Adrenal gland (tissue), 9 donors: ENCODE measurements at regions not wholly inside any gene's neighbourhood (a gene's known extent, or its start where the extent isn't known, plus 50 kb on each side); places are given as distances from the start of the nearest gene placed in this dataset.
A peak's percentile ranks its signal among the peaks of the same experiment; 100 is the strongest.

Experiments used
- DNase-seq, 7 donors: peaks; one replicate each; pipeline ENCODE4 v3.0.0-alpha.2; 2019 to 2020
- H3K27ac ChIP-seq, 5 donors: fragments of 200-600 bp; sonication (generic) in 4 of 5; 1 replicate in 3 of 5; 2 replicates in 2 of 5; pipeline versions ENCODE4 v1.5.1 to v1.8.0; 2016 to 2020; ENCODE audit warnings: mild to moderate bottlenecking in 1 of 5
- H3K27me3 ChIP-seq: fragments of 200-600 bp; 2 replicates; pipeline ENCODE4 v1.8.0; 2021
- H3K36me3 ChIP-seq, 2 donors: fragments of 200-600 bp; replicated peaks in 1 of 2; 1 replicate in 1 of 2; 2 replicates in 1 of 2; pipeline versions ENCODE4 v1.5.1 to v1.8.0; 2018 to 2022
- H3K4me1 ChIP-seq, 2 donors: fragments of 200-600 bp; replicated peaks in 1 of 2; 1 replicate in 1 of 2; 2 replicates in 1 of 2; pipeline versions ENCODE4 v1.5.1 to v1.8.0; 2018 to 2021
- H3K4me3 ChIP-seq, 4 donors: fragments of 200-600 bp; sonication (generic) in 3 of 4; one replicate each; pipeline ENCODE4 v1.5.1; 2016 to 2018
- H3K9me3 ChIP-seq, 3 donors: fragments of 200-600 bp; sonication (generic) in 1 of 3; replicated peaks in 1 of 3; 1 replicate in 2 of 3; 2 replicates in 1 of 3; pipeline versions ENCODE4 v1.5.1 to v1.8.0; 2016 to 2021
- CTCF ChIP-seq, 6 experiments: fragments of 450-650 bp in 4 of 6; fragments of 200-600 bp in 2 of 6; sonication (generic) in 1 of 6; IDR thresholded peaks; 1 replicate in 5 of 6; 2 replicates in 1 of 6; pipeline versions ENCODE4 v1.5.1 to v1.8.0; 2016 to 2021; ENCODE audit warnings: antibody characterized with exemption in 6 of 6, mild to moderate bottlenecking in 2 of 6, moderate library complexity in 1 of 6
- POLR2A ChIP-seq, 2 donors: fragments of 450-650 bp; IDR thresholded peaks; one replicate each; pipeline ENCODE4 v1.6.1; 2017; ENCODE audit warnings: antibody characterized with exemption in 2 of 2, mild to moderate bottlenecking in 2 of 2, moderate library complexity in 1 of 2
- WGBS, 4 donors: extraction: QIAGEN DNeasy Blood & Tissue Kit in 2 of 4; methylation state at CpG; one replicate each; pipeline versions ENCODE4 v1.1.5 to v1.1.7; 2013 to 2017; 5-methylcytosine and 5-hydroxymethylcytosine counted together
- intact Hi-C, 2 donors: fragments of 100-400 bp; cut with DNase I; formaldehyde crosslinking; loops; one replicate each; pipeline versions ENCODE4 v1.14.1 to v1.15.0; 2022 to 2023
- donor health status: healthy with polysubstance abuse.
- donor health status: Bipolar disorder and iron deficiency.
- donor health status: DM: yes; HTN: yes; CAD: no.
- donor health status: DM: no; HTN: no; CAD: no.
- donor health status: DM: no; HTN: no; CAD: no.

DNA sequence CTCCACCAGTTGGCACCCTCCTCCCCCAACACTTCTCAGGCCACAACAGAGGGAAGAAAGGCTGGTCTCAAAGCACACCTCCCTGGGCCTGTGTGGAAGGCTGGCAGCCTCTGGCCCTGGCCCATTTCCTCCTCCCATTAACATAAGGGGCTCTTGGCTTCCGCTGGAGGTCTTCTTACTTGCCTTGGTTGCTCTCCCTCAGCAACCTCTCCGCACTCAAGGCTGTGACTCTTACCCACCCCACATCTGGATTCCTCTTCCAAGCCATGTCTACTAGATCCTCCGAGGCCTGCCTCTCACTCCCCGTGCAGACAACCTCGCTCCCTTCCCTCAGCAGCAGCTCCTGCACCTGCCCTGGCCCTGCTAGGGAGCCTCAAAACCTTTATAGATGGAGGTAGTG lies 76.7 kb upstream of the PRNP start:
- no peak overlapping the region for H3K27ac ChIP-seq
- no peaks in the 10 kb centered on the region for H3K36me3 ChIP-seq
- peaks cover 8% of the 10 kb centered on the region for H3K27me3 ChIP-seq
- intact Hi-C loops = loop anchor here in 1 of 2 donors (2.0 kb wide), 1 partner anchor 111 kb away; the partner anchor contains the start of gene PRND
- WGBS, 4 donors = 89 to 98% (median 92%) methylated on average over 5 of the region's 5 CpGs
- no peak for TF ChIP-seq CTCF (IDR thresholded peaks at IDR 0.05)
- no peak for TF ChIP-seq POLR2A (IDR thresholded peaks at IDR 0.05)
- H3K4me1 ChIP-seq = no peaks in the 10 kb centered on the region
- no peaks in the 10 kb centered on the region for H3K9me3 ChIP-seq
- no peak overlapping the region for H3K4me3 ChIP-seq
- DNase-seq = no peak

GRCh38 chr20:4608861-4609260 lies 77.4 kb upstream of the PRNP start:
- intact Hi-C loops = loop anchor here in 1 of 2 donors (2.0 kb wide), 1 partner anchor 112 kb away; the partner anchor contains the start of gene PRND
- 67 to 83% (median 78%) methylated on average over 6 of the region's 6 CpGs; no CpG with 5 or more reads in 1 of the 4 donors for WGBS, 4 donors
- Histone ChIP-seq H3K27me3 (peaks cover 11% of the 10 kb centered on the region), H3K4me3 (no peak overlapping the region), H3K36me3 (no peaks in the 10 kb centered on the region), H3K27ac (no peak overlapping the region), H3K9me3 (no peaks in the 10 kb centered on the region), H3K4me1 (no peaks in the 10 kb centered on the region)
- DNase-seq = no peak
- TF ChIP-seq POLR2A (IDR thresholded peaks at IDR 0.05) (no peak), CTCF (IDR thresholded peaks at IDR 0.05) (no peak)

DNA sequence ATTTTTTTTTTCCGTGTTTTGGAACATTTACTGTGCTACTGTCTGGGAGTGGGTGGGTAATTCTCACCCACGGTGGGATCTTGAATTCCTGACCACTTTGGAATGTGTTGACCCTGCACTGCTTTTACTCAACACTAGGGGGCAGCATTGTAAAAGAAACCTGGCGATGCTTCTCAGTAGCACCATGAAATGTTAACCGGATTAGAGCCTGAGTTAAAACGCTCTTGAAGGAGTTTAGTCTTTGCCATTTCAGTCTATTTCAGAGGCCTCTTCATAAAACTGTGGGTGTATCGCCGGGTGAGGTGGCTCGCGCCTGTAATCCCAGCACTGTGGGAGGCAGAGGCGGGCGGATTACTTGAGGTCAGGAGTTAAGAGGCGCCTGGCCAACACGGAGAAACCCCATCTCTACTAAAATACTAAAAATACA lies 79.0 kb upstream of the PRNP start:
- peaks cover 22% of the 10 kb centered on the region for H3K27me3 ChIP-seq
- peak; percentile 30 to 83 (median 57) for DNase-seq
- H3K4me1 ChIP-seq = no peaks in the 10 kb centered on the region
- TF ChIP-seq CTCF (IDR thresholded peaks at IDR 0.05) = peak; percentile 94 to 99 (median 96)
- no peak for TF ChIP-seq POLR2A (IDR thresholded peaks at IDR 0.05)
- no peak overlapping the region for H3K27ac ChIP-seq
- H3K4me3 ChIP-seq = no peak overlapping the region
- 28 to 34% (median 31%) methylated on average over 13 of the region's 13 CpGs for WGBS, 4 donors
- H3K9me3 ChIP-seq = no peaks in the 10 kb centered on the region
- H3K36me3 ChIP-seq = no peaks in the 10 kb centered on the region
- intact Hi-C loops = loop anchor here in 1 of 2 donors (2.0 kb wide), 1 partner anchor 114 kb away; the partner anchor contains the start of gene PRND

DNA sequence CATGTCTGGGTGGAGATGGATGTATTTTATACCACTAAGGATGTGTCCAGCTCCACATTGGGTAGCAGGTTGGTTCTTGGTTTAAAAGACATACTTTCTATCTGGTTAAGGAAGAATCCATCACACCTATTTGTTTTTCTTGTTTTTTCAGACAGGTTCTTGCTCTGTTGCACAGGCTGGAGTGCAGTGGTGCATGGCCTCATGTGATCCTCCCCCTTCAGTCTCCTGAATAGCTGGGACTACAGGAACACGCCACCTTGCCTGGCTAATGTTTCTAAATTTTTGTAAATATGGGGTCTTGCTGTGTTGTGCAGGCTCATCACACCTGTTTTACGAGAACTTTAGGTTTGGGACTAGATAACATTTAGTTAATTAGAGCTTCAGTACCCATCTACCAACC lies 80.2 kb upstream of the PRNP start:
- intact Hi-C loops = loop anchor here in 1 of 2 donors (2.0 kb wide), 1 partner anchor 115 kb away; the partner anchor contains the start of gene PRND
- no peak for TF ChIP-seq POLR2A (IDR thresholded peaks at IDR 0.05)
- no peak for TF ChIP-seq CTCF (IDR thresholded peaks at IDR 0.05)
- 64 to 73% (median 71%) methylated on average over 2 of the region's 2 CpGs for WGBS, 4 donors
- no peak overlapping the region for H3K4me3 ChIP-seq
- H3K4me1 ChIP-seq = no peaks in the 10 kb centered on the region
- peaks cover 33% of the 10 kb centered on the region for H3K27me3 ChIP-seq
- no peaks in the 10 kb centered on the region for H3K9me3 ChIP-seq
- DNase-seq = no peak
- H3K36me3 ChIP-seq = no peaks in the 10 kb centered on the region
- H3K27ac ChIP-seq = no peak overlapping the region
